GM12891 (cell line): ENCODE measurements at regions not wholly inside any gene's neighbourhood (a gene's known extent, or its start where the extent isn't known, plus 50 kb on each side); places are given as distances from the start of the nearest gene placed in this dataset.

Experiments used
- DNase-seq: peaks from one replicate; pipeline ENCODE4 v3.0.0; 2011; ENCODE audit warnings: low spot score; ENCODE audit not compliant: insufficient read length
- FAIRE-seq: peaks from 2 replicates; lab custom pipeline; 2011; peaks lifted over from hg19 to GRCh38; lab: Jason Lieb, UNC
- PAX5 ChIP-seq: IDR thresholded peaks from 2 replicates; pipeline ENCODE4 v1.6.1; 2011; ENCODE audit warnings: low read length, moderate library complexity, mild to moderate bottlenecking; ENCODE audit not compliant: insufficient read depth, severe bottlenecking
- POLR2A ChIP-seq: IDR thresholded peaks from 2 replicates; pipeline ENCODE4 v1.6.1; 2011; ENCODE audit warnings: low read depth, low read length, control low read depth
- POLR2AphosphoS5 ChIP-seq: IDR thresholded peaks from 2 replicates; pipeline ENCODE4 v1.6.1; 2011; ENCODE audit warnings: low read depth, low read length, control low read depth
- POU2F2 ChIP-seq: IDR thresholded peaks from 2 replicates; pipeline ENCODE4 v1.6.1; 2011; ENCODE audit warnings: low read depth, mild to moderate bottlenecking, control low read depth, low read length, moderate library complexity
- SPI1 ChIP-seq: IDR thresholded peaks from 2 replicates; pipeline ENCODE4 v1.6.1; 2011; ENCODE audit warnings: low read depth, low read length, control low read depth
- TAF1 ChIP-seq: IDR thresholded peaks from 2 replicates; pipeline ENCODE4 v1.6.1; 2011; ENCODE audit warnings: low read depth, low read length, control low read depth

GRCh38 chr4:72919464-72919863 is 150.1 kb downstream of the COX18 start:
- TF ChIP-seq SPI1 (no peak), TAF1 (no peak), POU2F2 (no peak), POLR2AphosphoS5 (no peak), POLR2A (no peak), PAX5 (no peak)
- FAIRE-seq (no peak), DNase-seq (no peak)

- FAIRE-seq (no peak), DNase-seq (no peak)
- TF ChIP-seq POU2F2 (no peak), SPI1 (no peak), TAF1 (no peak)
Observed at GRCh38 chr4:72918362-72918761, 151.2 kb downstream of the COX18 start.

- FAIRE-seq (no peak), DNase-seq (no peak)
- TF ChIP-seq POU2F2 (no peak), PAX5 (no peak), TAF1 (no peak), POLR2AphosphoS5 (no peak), SPI1 (no peak), POLR2A (no peak)
Observed at GRCh38 chr4:72911316-72911715, 158.2 kb downstream of the COX18 start.

- FAIRE-seq (no peak), DNase-seq (no peak)
- TF ChIP-seq POU2F2 = no peak
- no peak for TF ChIP-seq TAF1
Observed at GRCh38 chr4:72909461-72909860, 160.1 kb downstream of the COX18 start.

- no peak for FAIRE-seq
- no peak for DNase-seq
- TF ChIP-seq POU2F2 (no peak), POLR2AphosphoS5 (no peak), POLR2A (no peak), TAF1 (no peak), PAX5 (no peak), SPI1 (no peak)
Observed at GRCh38 chr4:72902354-72902753, 167.2 kb downstream of the COX18 start.

GRCh38 chr4:72901553-72901952 is 168.0 kb downstream of the COX18 start:
- FAIRE-seq = no peak
- no peak for DNase-seq
- TF ChIP-seq PAX5 = no peak
- TF ChIP-seq TAF1 = no peak
- TF ChIP-seq POLR2AphosphoS5 = no peak
- no peak for TF ChIP-seq SPI1
- no peak for TF ChIP-seq POU2F2
- no peak for TF ChIP-seq POLR2A

GRCh38 chr4:72900952-72901351 is 168.6 kb downstream of the COX18 start:
- TF ChIP-seq POLR2AphosphoS5 = no peak
- no peak for TF ChIP-seq POLR2A
- no peak for TF ChIP-seq PAX5
- no peak for TF ChIP-seq TAF1
- no peak for TF ChIP-seq POU2F2
- no peak for TF ChIP-seq SPI1
- DNase-seq = no peak
- FAIRE-seq = no peak

GRCh38 chr4:72899621-72900020 is 169.9 kb downstream of the COX18 start:
- TF ChIP-seq POU2F2 (no peak), TAF1 (no peak), POLR2A (no peak), SPI1 (no peak), PAX5 (no peak), POLR2AphosphoS5 (no peak)
- FAIRE-seq = no peak
- DNase-seq = no peak

GRCh38 chr4:72899214-72899613 is 170.3 kb downstream of the COX18 start:
- FAIRE-seq (no peak), DNase-seq (no peak)
- no peak for TF ChIP-seq POLR2AphosphoS5
- no peak for TF ChIP-seq PAX5
- no peak for TF ChIP-seq POLR2A
- no peak for TF ChIP-seq POU2F2
- TF ChIP-seq SPI1 = no peak
- no peak for TF ChIP-seq TAF1

GRCh38 chr4:72896515-72896914 is 173.0 kb downstream of the COX18 start:
- DNase-seq (no peak), FAIRE-seq (no peak)
- TF ChIP-seq POU2F2 (no peak), SPI1 (no peak), POLR2A (no peak), TAF1 (no peak), PAX5 (no peak), POLR2AphosphoS5 (no peak)

- no peak for TF ChIP-seq TAF1
- no peak for TF ChIP-seq PAX5
- no peak for TF ChIP-seq POLR2A
- no peak for TF ChIP-seq POLR2AphosphoS5
- TF ChIP-seq POU2F2 = no peak
- TF ChIP-seq SPI1 = no peak
- DNase-seq = no peak
- FAIRE-seq = no peak
Observed at GRCh38 chr4:72895408-72895807, 174.1 kb downstream of the COX18 start.
